ENCODE measurements at regions not wholly inside any gene's neighbourhood (a gene's known extent, or its start where the extent isn't known, plus 50 kb on each side); places are given as distances from the start of the nearest gene placed in this dataset.

- Histone ChIP-seq H3K36me3 (ENCODE audit: insufficient read depth, low read length) (no peaks in the 10 kb centered on the region), H3K4me3 (ENCODE audit: low read depth in 1 of 2, low read length in 2 of 2) (no peak overlapping the region), H3K9me3 (ENCODE audit: low read length) (no peaks in the 10 kb centered on the region), H3K27ac (ENCODE audit: low read depth, low read length) (no peak overlapping the region), H3K27me3 (ENCODE audit: control insufficient read depth in 1 of 2, insufficient read depth in 2 of 2, low read length in 2 of 2) (no peaks in the 10 kb centered on the region), H3K4me1 (ENCODE audit: insufficient read depth, low read length) (no peaks in the 10 kb centered on the region), H3K9ac (ENCODE audit: low read length) (no peak overlapping the region)
Observed at GRCh38 chr2:71802556-71802955, 345.1 kb downstream of the CYP26B1 start.

DNA sequence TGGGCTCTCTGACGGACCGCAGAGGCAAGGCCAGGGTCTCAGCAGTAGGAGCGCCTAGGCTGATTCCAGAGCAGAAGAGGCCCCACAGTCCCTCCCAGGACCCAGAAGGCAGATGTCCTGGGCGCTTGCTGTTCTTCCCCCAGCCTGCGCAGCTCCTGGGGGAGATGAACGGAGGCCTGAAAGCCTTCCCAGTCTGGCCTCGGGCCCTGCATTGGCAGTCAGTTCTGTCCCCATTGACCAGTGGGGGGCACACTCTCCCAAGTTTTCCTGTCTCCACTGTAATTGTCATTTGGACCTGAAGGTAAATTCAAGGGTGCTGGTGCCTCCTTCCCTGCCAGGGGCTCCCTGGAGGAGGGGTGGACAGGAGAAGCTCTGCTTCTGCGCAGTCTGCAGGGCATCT is 345.7 kb downstream of the CYP26B1 start:
- Histone ChIP-seq H3K4me1 (ENCODE audit: insufficient read depth, low read length) (no peaks in the 10 kb centered on the region), H3K9ac (ENCODE audit: low read length) (no peak overlapping the region)

DNA sequence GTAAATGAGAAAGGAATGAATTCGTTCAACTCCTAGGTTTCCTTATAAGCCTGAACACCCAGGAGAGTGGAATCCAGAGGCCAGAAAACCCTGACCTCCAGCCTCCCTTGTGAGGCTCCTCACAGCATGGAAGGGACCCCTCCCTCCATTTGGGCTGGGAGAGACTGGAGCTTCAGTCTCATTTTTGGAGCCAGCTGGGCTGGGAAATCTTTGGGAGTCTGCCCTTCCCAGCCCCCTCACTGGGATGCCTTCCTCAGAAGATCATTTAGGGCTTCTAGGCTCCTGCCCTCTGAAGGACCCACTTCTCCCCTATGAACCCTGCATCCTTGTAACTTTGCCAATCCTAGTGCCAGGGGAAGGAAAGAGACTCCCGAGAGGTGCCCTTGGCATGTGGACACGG is 346.1 kb downstream of the CYP26B1 start:
- Histone ChIP-seq H3K9ac (ENCODE audit: low read length) (no peak overlapping the region), H3K27ac (ENCODE audit: low read depth, low read length) (no peak overlapping the region), H3K9me3 (ENCODE audit: low read length) (no peaks in the 10 kb centered on the region), H3K4me3 (ENCODE audit: low read depth in 1 of 2, low read length in 2 of 2) (no peak overlapping the region), H3K4me1 (ENCODE audit: insufficient read depth, low read length) (no peaks in the 10 kb centered on the region), H3K27me3 (ENCODE audit: control insufficient read depth in 1 of 2, insufficient read depth in 2 of 2, low read length in 2 of 2) (no peaks in the 10 kb centered on the region), H3K36me3 (ENCODE audit: insufficient read depth, low read length) (no peaks in the 10 kb centered on the region)

More for the DNA sequence above, 345.7 kb downstream of the CYP26B1 start:
- Histone ChIP-seq H3K9me3 (ENCODE audit: low read length) (no peaks in the 10 kb centered on the region), H3K27ac (ENCODE audit: low read depth, low read length) (no peak overlapping the region), H3K36me3 (ENCODE audit: insufficient read depth, low read length) (no peaks in the 10 kb centered on the region), H3K27me3 (ENCODE audit: control insufficient read depth in 1 of 2, insufficient read depth in 2 of 2, low read length in 2 of 2) (no peaks in the 10 kb centered on the region), H3K4me3 (ENCODE audit: low read depth in 1 of 2, low read length in 2 of 2) (no peak overlapping the region)

DNA sequence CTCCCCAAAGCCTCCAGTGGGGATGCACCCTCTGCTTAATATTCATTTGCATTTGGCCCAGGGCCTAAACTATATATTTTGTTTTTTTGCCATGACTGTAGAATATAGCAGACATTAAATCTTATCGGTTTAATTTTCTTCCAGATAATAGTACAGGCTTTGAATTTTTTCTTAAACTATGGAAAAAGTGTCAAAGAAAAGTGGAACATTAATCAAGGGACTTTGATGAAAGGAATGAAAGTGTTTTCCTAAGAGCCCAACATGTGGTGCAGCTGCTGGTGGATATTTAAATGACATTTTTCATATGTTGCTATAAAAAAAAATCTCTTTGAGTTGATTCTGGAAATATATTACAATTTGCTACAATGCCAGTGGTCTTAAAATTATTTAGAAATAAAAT is 346.8 kb downstream of the CYP26B1 start:
- no peak overlapping the region for H3K27ac ChIP-seq (ENCODE audit: low read depth, low read length)
- H3K9ac ChIP-seq (ENCODE audit: low read length), result no peak overlapping the region
- no peaks in the 10 kb centered on the region for H3K4me1 ChIP-seq (ENCODE audit: insufficient read depth, low read length)
- no peaks in the 10 kb centered on the region for H3K36me3 ChIP-seq (ENCODE audit: insufficient read depth, low read length)
- no peaks in the 10 kb centered on the region for H3K9me3 ChIP-seq (ENCODE audit: low read length)
- no peaks in the 10 kb centered on the region for H3K27me3 ChIP-seq (ENCODE audit: control insufficient read depth in 1 of 2, insufficient read depth in 2 of 2, low read length in 2 of 2)
- no peak overlapping the region for H3K4me3 ChIP-seq (ENCODE audit: low read depth in 1 of 2, low read length in 2 of 2)

DNA sequence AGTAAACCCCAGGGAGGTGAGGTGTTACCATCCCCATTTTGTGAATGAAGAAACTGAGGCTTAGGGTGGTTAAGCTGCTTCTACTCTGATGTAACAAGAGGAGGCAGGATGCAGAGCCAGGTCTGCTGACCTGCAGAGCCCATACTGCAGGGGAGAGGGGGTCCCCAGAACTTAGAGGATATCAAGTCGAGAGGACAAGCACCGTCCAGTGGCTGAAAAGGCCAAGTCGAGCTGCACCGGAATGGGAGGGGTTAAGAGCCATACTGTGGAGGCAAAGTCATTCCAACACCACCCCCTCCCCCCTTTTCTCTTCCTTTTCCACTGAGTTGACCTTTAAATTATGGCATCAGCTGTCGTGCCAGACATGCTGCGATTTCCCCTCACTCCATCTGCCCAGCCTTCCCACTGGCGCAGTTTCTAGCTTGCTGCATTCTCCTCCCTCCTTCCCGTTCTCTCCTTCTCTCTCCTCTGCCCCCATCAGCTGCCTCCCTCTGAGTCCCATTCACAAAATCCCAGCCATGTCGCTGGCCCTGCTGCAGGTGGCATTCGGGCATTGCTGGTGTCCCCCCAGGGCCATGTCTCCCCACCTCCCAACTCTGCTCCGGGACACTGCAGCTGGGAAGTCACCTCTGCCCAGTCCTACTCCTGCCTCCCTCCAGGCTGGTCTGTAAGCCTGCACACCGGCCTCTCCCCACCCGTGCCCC is 346.9 kb downstream of the DYSF start:
- Histone ChIP-seq H3K4me3 (ENCODE audit: low read depth in 1 of 2, low read length in 2 of 2) (no peak overlapping the region), H3K27ac (ENCODE audit: low read depth, low read length) (no peak overlapping the region), H3K36me3 (ENCODE audit: insufficient read depth, low read length) (no peaks in the 10 kb centered on the region), H3K4me1 (ENCODE audit: insufficient read depth, low read length) (no peaks in the 10 kb centered on the region), H3K27me3 (ENCODE audit: control insufficient read depth in 1 of 2, insufficient read depth in 2 of 2, low read length in 2 of 2) (no peaks in the 10 kb centered on the region), H3K9ac (ENCODE audit: low read length) (no peak overlapping the region), H3K9me3 (ENCODE audit: low read length) (no peaks in the 10 kb centered on the region)

DNA sequence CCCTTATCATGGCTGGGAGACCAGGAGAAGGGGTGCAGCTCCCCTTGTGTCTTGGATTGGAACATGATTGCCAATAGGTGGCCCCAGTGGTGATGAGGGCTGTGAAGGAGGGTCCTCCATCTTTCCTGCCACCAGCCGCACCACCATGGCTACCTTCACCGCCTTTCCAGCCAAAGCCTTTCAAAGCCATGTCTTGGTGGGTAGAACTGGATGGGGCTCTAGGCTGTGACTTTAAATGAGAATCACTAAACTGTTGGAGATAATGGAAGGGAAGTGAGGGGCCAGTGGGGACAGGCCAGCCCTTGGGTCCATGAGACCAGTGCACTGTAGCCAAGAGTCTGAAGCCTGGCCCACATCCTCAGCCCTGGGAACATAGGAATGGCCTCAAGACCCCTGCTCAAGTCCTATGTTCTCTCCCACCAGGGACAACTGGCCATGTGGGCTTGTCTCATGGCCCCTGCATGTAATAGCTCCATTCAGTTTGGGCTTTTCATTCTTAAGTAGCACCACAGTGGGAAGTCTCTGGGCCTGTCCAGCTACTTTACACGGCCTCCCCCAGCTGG is 345.7 kb downstream of the DYSF start:
- H3K36me3 ChIP-seq (ENCODE audit: insufficient read depth, low read length), result no peaks in the 10 kb centered on the region
- no peaks in the 10 kb centered on the region for H3K9me3 ChIP-seq (ENCODE audit: low read length)
- no peaks in the 10 kb centered on the region for H3K4me1 ChIP-seq (ENCODE audit: insufficient read depth, low read length)
- H3K4me3 ChIP-seq (ENCODE audit: low read depth in 1 of 2, low read length in 2 of 2), result no peak overlapping the region
- no peaks in the 10 kb centered on the region for H3K27me3 ChIP-seq (ENCODE audit: control insufficient read depth in 1 of 2, insufficient read depth in 2 of 2, low read length in 2 of 2)
- no peak overlapping the region for H3K27ac ChIP-seq (ENCODE audit: low read depth, low read length)
- no peak overlapping the region for H3K9ac ChIP-seq (ENCODE audit: low read length)

GRCh38 chr2:71798266-71799012 is 345.1 kb downstream of the DYSF start:
- H3K4me1 ChIP-seq (ENCODE audit: insufficient read depth, low read length), result no peaks in the 10 kb centered on the region
- no peaks in the 10 kb centered on the region for H3K36me3 ChIP-seq (ENCODE audit: insufficient read depth, low read length)
- H3K27me3 ChIP-seq (ENCODE audit: control insufficient read depth in 1 of 2, insufficient read depth in 2 of 2, low read length in 2 of 2), result no peaks in the 10 kb centered on the region
- no peaks in the 10 kb centered on the region for H3K9me3 ChIP-seq (ENCODE audit: low read length)
- H3K27ac ChIP-seq (ENCODE audit: low read depth, low read length), result no peak overlapping the region
- H3K9ac ChIP-seq (ENCODE audit: low read length), result no peak overlapping the region
- H3K4me3 ChIP-seq (ENCODE audit: low read depth in 1 of 2, low read length in 2 of 2), result no peak overlapping the region

GRCh38 chr2:71797035-71797810 is 343.9 kb downstream of the DYSF start:
- no peaks in the 10 kb centered on the region for H3K36me3 ChIP-seq (ENCODE audit: insufficient read depth, low read length)
- H3K9ac ChIP-seq (ENCODE audit: low read length), result no peak overlapping the region
- H3K4me1 ChIP-seq (ENCODE audit: insufficient read depth, low read length), result no peaks in the 10 kb centered on the region
- H3K27ac ChIP-seq (ENCODE audit: low read depth, low read length), result no peak overlapping the region
- H3K27me3 ChIP-seq (ENCODE audit: control insufficient read depth in 1 of 2, insufficient read depth in 2 of 2, low read length in 2 of 2), result no peaks in the 10 kb centered on the region
- no peak overlapping the region for H3K4me3 ChIP-seq (ENCODE audit: low read depth in 1 of 2, low read length in 2 of 2)
- H3K9me3 ChIP-seq (ENCODE audit: low read length), result no peaks in the 10 kb centered on the region

- no peak overlapping the region for H3K27ac ChIP-seq (ENCODE audit: low read depth, low read length)
- no peaks in the 10 kb centered on the region for H3K4me1 ChIP-seq (ENCODE audit: insufficient read depth, low read length)
- no peak overlapping the region for H3K9ac ChIP-seq (ENCODE audit: low read length)
- no peaks in the 10 kb centered on the region for H3K36me3 ChIP-seq (ENCODE audit: insufficient read depth, low read length)
- H3K27me3 ChIP-seq (ENCODE audit: control insufficient read depth in 1 of 2, insufficient read depth in 2 of 2, low read length in 2 of 2), result no peaks in the 10 kb centered on the region
- H3K4me3 ChIP-seq (ENCODE audit: low read depth in 1 of 2, low read length in 2 of 2), result no peak overlapping the region
- H3K9me3 ChIP-seq (ENCODE audit: low read length), result no peaks in the 10 kb centered on the region
Observed at GRCh38 chr2:71796174-71796593, 342.8 kb downstream of the DYSF start.

DNA sequence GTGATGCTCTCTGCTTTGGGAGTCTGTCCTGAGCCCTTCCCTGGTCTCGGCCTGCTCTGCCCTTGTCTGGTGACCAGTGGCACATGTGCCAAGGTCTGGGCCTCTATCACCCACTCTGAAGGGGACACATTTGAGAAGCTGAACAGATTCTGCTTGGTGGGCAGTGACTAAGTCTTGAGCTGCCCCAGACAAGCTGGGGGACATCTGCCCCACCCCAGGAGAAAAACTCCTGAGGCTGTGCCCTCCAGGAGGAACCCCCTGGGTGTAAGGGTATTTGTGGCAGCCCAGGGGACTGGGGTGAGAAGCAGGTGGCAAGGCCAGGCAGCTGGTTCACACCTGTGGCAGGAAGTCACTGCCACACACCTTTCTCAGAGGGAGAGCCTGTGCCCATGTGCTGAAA is 342.1 kb downstream of the DYSF start:
- Histone ChIP-seq H3K36me3 (ENCODE audit: insufficient read depth, low read length) (no peaks in the 10 kb centered on the region), H3K27ac (ENCODE audit: low read depth, low read length) (no peak overlapping the region), H3K27me3 (ENCODE audit: control insufficient read depth in 1 of 2, insufficient read depth in 2 of 2, low read length in 2 of 2) (no peaks in the 10 kb centered on the region), H3K9me3 (ENCODE audit: low read length) (no peaks in the 10 kb centered on the region), H3K4me3 (ENCODE audit: low read depth in 1 of 2, low read length in 2 of 2) (no peak overlapping the region), H3K4me1 (ENCODE audit: insufficient read depth, low read length) (no peaks in the 10 kb centered on the region), H3K9ac (ENCODE audit: low read length) (no peak overlapping the region)

DNA sequence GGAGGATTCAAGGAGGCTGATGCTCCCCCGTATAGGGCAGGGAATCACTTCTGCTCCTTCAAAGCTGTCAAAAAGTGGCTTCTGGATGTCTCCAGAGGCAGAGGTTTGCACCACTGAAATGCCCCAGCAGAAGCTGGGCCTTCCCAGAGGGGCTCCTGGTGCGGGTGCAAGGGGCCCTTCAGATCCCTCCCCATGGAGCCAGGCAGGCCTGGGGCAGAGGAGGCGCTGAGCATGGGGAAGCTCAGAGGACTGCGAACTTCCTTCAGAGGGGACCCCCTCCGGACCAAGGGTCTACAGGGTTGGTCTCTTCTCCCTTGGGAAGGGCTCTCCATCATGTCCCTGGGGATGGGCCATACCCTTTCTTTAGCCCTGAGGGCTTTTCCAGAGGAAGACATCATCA is 341.2 kb downstream of the DYSF start:
- Histone ChIP-seq H3K9me3 (ENCODE audit: low read length) (no peaks in the 10 kb centered on the region), H3K4me3 (ENCODE audit: low read depth in 1 of 2, low read length in 2 of 2) (no peak overlapping the region), H3K27ac (ENCODE audit: low read depth, low read length) (no peak overlapping the region), H3K4me1 (ENCODE audit: insufficient read depth, low read length) (no peaks in the 10 kb centered on the region), H3K27me3 (ENCODE audit: control insufficient read depth in 1 of 2, insufficient read depth in 2 of 2, low read length in 2 of 2) (no peaks in the 10 kb centered on the region), H3K36me3 (ENCODE audit: insufficient read depth, low read length) (no peaks in the 10 kb centered on the region), H3K9ac (ENCODE audit: low read length) (no peak overlapping the region)
